Osteocyte (in vitro differentiated cells): ENCODE measurements at regions not wholly inside any gene's neighbourhood (a gene's known extent, or its start where the extent isn't known, plus 50 kb on each side); places are given as distances from the start of the nearest gene placed in this dataset.
"Not testable (repeated sequence)": the region's sequence is repeated elsewhere in the genome, so short reads cannot be mapped to it uniquely, and the experiment has no call there.

ENCODE experiments used
- DNase-seq: peaks from one replicate; pipeline ENCODE4 v3.0.0; 2021; ENCODE audit warnings: mixed read lengths; ENCODE audit not compliant: unreplicated experiment; ENCODE audit errors: extremely low spot score
- H3K27ac Mint-ChIP-seq: one replicate; pipeline ENCODE4 v1.8.0; 2021; ENCODE audit warnings: mild to moderate bottlenecking, mixed read lengths; ENCODE audit not compliant: unreplicated experiment
- H3K27me3 Mint-ChIP-seq: one replicate; pipeline ENCODE4 v1.8.0; 2021; ENCODE audit warnings: mixed read lengths; ENCODE audit not compliant: unreplicated experiment
- H3K36me3 Mint-ChIP-seq: one replicate; pipeline ENCODE4 v1.8.0; 2021; ENCODE audit warnings: mixed read lengths; ENCODE audit not compliant: unreplicated experiment
- H3K4me1 Mint-ChIP-seq: one replicate; pipeline ENCODE4 v1.8.0; 2021; ENCODE audit warnings: mixed read lengths; ENCODE audit not compliant: unreplicated experiment
- H3K4me3 Mint-ChIP-seq: one replicate; pipeline ENCODE4 v1.8.0; 2021; ENCODE audit warnings: mild to moderate bottlenecking, moderate library complexity, mixed read lengths; ENCODE audit not compliant: unreplicated experiment
- H3K9me3 Mint-ChIP-seq: one replicate; pipeline ENCODE4 v1.8.0; 2021; ENCODE audit warnings: mixed read lengths; ENCODE audit not compliant: unreplicated experiment
- TF ChIP-seq, protein P1 (sequence below): fragments of 200-600 bp; sonication (generic); IDR thresholded peaks from 2 replicates; pipeline ENCODE4 v1.5.0; 2021; ENCODE audit warnings: antibody characterized with exemption, mild to moderate bottlenecking, moderate library complexity

GRCh38 chr4:147104768-147105167 is 159.1 kb upstream of the TTC29 start:
- H3K27me3 Mint-ChIP-seq = no peaks in the 10 kb centered on the region
- H3K27ac Mint-ChIP-seq = peak overlapping the region; percentile 98
- H3K4me3 Mint-ChIP-seq = no peak overlapping the region
- peaks cover 5% of the 10 kb centered on the region for H3K9me3 Mint-ChIP-seq
- peaks cover 5% of the 10 kb centered on the region for H3K36me3 Mint-ChIP-seq
- peaks cover 64% of the 10 kb centered on the region for H3K4me1 Mint-ChIP-seq
- DNase-seq = no peak
- TF ChIP-seq, protein P1, sequence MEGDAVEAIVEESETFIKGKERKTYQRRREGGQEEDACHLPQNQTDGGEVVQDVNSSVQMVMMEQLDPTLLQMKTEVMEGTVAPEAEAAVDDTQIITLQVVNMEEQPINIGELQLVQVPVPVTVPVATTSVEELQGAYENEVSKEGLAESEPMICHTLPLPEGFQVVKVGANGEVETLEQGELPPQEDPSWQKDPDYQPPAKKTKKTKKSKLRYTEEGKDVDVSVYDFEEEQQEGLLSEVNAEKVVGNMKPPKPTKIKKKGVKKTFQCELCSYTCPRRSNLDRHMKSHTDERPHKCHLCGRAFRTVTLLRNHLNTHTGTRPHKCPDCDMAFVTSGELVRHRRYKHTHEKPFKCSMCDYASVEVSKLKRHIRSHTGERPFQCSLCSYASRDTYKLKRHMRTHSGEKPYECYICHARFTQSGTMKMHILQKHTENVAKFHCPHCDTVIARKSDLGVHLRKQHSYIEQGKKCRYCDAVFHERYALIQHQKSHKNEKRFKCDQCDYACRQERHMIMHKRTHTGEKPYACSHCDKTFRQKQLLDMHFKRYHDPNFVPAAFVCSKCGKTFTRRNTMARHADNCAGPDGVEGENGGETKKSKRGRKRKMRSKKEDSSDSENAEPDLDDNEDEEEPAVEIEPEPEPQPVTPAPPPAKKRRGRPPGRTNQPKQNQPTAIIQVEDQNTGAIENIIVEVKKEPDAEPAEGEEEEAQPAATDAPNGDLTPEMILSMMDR = no peak

DNA sequence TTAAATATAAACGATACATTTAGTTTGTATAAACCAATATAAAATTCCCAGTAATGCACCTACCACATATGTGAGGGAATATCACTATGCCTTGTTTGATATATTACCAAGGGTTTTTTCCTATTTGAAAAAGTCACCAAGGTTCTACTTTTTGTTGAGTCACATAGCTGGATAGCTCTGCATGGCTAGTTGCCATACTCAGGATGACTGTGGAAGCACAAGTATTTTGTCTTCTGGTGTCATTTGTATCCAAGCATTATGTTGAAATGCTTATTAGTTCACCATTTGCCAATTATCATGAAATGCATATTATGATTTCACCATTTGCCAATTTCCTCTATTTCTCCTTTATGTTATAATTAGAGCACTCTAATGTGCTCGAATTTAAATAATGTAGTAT is 162.7 kb upstream of the TTC29 start:
- Mint-ChIP-seq H3K9me3 (peaks cover 10% of the 10 kb centered on the region), H3K4me1 (peaks cover 46% of the 10 kb centered on the region), H3K27me3 (no peaks in the 10 kb centered on the region)

DNA sequence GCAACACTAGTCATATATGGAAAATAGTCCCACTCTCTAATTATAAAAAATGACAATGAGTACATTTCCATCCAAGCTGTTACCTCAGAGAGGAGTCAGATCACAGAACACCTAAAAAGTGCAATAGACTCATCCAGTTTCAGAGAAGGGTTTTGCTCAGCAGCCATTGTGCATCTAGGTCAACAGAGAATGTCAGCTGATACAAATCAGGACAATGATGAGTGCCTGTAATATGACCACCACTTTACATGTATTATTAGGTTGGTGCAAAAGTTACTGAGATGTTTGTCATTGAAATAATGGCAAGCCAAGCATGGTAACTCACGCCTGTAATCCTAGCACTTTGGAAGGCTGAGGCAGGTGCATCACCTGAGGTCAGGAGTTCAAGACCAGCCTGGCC is 164.1 kb upstream of the TTC29 start:
- no peak for DNase-seq
- Mint-ChIP-seq H3K36me3 (peaks cover 18% of the 10 kb centered on the region), H3K4me1 (peaks cover 32% of the 10 kb centered on the region), H3K4me3 (no peak overlapping the region), H3K9me3 (peaks cover 15% of the 10 kb centered on the region), H3K27ac (no peak overlapping the region), H3K27me3 (no peaks in the 10 kb centered on the region)
- TF ChIP-seq, protein P1 = no peak

More for the DNA sequence above, 162.7 kb upstream of the TTC29 start:
- DNase-seq = no peak
- Mint-ChIP-seq H3K4me3 (no peak overlapping the region), H3K36me3 (peaks cover 11% of the 10 kb centered on the region), H3K27ac (no peak overlapping the region)
- TF ChIP-seq, protein P1 = no peak

GRCh38 chr4:147110473-147111367 is 165.1 kb upstream of the TTC29 start:
- peak overlapping the region; percentile 46 for H3K27ac Mint-ChIP-seq

DNA sequence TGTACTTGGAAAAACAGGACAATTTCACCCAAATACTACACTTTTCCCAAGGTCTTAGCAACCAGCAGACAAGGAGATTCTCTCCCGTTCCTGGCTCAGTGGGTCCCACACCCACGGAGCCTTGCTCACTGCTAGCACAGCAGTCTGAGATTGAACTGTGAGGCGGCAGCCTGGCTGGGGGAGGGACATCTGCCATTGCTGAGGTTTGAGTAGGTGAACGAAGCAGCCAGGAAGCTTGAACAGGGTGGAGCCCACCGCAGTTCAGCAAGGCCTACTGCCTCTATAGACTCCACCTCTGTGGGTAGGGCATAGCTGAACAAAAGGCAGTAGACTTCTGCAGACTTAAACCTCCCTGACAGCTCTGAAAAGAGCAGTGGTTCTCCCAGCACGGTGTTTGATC is 166.5 kb upstream of the TTC29 start:
- H3K27ac Mint-ChIP-seq, H3K27me3 Mint-ChIP-seq, DNase-seq, H3K4me3 Mint-ChIP-seq: not testable (repeated sequence)
- Mint-ChIP-seq H3K9me3 (peaks cover 10% of the 10 kb centered on the region), H3K36me3 (peaks cover 13% of the 10 kb centered on the region), H3K4me1 (peaks cover 16% of the 10 kb centered on the region)

More at GRCh38 chr4:147110473-147111367, 165.1 kb upstream of the TTC29 start:
- DNase-seq = no peak
- Mint-ChIP-seq H3K9me3 (peaks cover 15% of the 10 kb centered on the region), H3K4me3 (no peak overlapping the region), H3K27me3 (no peaks in the 10 kb centered on the region), H3K4me1 (peaks cover 23% of the 10 kb centered on the region), H3K36me3 (peaks cover 17% of the 10 kb centered on the region)
- TF ChIP-seq, protein P1 = peak; percentile 66
